Stimulated activated CD8-positive, alpha-beta memory T cell treated with anti-CD3 and anti-CD28 coated beads, Interleukin-4, amount 100 ng/mL, for 1 hour (primary cell): ENCODE measurements at regions not wholly inside any gene's neighbourhood (a gene's known extent, or its start where the extent isn't known, plus 50 kb on each side); places are given as distances from the start of the nearest gene placed in this dataset.

Source experiments
- DNase-seq, 2 donors: peaks; one replicate each; pipeline ENCODE4 v3.0.0-alpha.2; 2020; ENCODE audit warnings: low read depth in 2 of 2, low spot score in 1 of 2

- no peak for DNase-seq
Measured at GRCh38 chr1:5575396-5575940, 416.8 kb downstream of the NPHP4 start.

DNA sequence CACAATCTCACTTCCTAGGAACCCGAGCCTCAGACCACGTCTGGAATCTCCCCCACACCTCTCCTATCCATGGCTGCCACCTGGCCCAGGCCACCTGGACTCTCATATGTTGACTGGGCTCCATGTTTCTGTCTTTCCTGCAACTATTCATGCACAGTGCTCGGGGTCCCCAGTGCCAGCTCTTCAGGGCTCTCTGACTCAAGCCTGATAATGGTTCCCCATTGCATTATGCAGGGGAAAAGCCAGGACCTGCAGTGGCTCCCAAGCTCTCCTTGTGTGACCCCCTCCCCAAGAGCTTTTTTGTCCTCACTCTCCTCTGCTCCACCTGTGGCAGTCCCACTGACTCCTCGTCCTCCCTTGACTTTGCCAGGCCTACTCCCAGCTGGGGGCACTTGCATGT lies 417.6 kb downstream of the NPHP4 start:
- no peak for DNase-seq

DNA sequence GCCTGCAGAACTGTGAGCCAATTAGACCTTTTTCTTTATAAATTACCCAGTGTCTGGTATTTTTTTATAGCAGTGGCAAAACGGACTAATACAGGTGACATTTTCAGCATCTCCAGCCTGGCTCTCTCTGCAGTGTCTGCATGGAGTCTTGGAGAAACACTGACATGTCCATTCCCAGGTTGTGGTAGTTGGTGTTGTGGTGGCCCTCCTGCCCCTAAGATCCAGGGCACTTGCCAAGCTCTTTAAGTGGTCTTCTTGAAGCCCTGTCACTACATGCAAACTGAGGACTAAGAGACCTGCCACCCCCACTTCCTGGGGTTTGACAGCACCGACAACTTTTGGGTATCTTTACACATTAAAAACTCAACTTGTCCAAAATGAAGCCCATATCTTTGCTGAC lies 419.4 kb downstream of the NPHP4 start:
- no peak for DNase-seq

DNA sequence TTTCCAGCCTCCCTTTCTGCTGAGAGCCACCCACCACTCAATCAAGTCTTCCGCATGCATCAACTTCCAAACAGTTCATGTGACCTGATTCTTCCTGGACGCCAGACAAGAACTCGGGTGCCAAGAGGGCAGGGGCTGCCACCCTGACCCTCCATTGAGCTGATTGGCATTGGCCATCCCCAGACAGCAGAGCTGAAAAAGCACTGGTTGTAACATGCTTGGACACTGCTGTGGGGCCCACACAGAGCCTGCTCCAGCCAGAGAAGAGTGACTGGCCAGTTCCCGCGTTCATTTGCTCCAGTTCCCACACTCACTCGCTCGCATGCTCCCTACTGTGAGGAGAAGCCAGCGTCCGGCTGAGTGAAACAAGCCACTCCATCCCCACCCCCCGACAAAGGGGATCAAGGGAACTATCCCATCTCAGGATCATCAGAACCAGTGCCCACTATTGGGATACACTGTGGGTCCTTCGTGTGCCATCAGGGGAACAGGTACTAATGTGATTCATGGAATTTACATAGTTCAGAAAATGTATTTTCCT lies 420.3 kb downstream of the NPHP4 start:
- no peak for DNase-seq

DNA sequence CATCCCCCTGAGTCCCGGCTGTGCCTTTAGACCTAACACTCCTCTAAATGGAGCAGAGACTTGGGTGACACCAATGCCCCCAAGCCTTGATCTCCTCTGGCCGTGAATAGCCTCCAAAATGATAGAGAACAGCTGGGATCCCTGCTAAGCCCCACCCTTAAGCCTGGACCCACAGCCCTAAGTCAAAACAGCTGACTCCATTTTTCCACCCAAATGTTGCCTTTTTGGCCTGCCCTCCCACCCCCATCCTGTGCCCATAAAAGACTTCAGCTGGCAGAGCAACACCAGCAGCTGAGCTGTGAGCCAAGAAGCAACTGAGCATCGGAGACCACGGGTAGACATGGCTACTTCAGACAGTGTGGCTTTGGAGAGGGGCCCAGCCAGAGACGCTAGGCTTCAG lies 420.8 kb downstream of the NPHP4 start:
- no peak for DNase-seq

GRCh38 chr1:5570931-5571330 lies 421.3 kb downstream of the NPHP4 start:
- DNase-seq = no peak

GRCh38 chr1:5568321-5568720 lies 423.9 kb downstream of the NPHP4 start:
- no peak for DNase-seq

GRCh38 chr1:5567839-5568238 lies 424.4 kb downstream of the NPHP4 start:
- no peak for DNase-seq

DNA sequence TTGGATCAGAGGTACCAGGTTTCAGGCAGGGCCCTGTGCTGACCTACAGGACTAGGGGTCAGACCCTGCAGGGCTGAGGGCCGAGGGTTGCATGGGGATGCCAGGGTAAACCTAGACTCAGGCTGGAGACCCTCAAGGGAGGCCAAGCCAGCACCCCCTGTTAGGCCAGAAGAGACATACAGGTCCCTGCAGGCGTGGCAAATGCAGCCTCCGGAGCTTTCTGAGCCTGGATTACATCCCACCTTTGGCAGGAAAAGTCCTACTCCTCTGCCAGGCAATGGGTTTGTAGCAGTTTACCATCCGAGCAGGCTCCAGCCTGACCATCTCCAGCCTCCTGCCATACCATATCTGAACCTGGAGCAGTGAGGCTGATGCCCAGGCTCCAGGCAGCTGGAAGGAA lies 425.3 kb downstream of the NPHP4 start:
- DNase-seq = no peak

GRCh38 chr1:5565281-5566125 lies 426.7 kb downstream of the NPHP4 start:
- no peak for DNase-seq

DNA sequence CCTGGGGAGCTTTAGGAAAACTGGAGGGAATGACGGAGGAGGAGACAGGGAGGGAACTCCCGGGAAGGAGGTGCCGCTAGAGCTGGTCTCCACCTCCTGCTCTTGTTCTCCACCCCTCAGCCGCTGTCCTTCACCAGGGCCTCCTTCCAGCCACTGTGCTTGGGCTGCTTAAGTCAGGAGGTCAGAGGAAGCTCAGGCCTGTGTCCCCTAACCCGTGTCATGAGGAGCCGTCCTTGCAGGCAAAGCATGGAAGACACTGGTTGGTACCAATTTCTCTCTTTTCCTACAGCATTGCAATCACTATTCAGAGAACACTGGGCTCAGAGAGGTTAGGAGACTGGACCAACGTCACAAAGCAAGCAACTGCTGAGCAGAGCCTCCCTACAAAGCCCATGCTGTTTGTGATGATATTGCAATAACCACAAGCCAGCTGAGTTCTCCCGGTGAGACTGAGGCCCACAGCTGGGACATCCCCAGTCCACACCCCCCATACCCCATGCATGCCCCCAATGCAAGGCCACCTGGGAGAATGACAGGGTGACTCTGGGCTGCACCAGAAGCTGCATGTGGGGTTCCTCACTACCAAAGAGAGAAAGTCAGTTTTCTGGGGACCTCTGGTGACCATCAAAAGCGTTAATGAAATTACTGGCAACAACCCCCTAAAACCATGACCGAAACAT lies 427.5 kb downstream of the NPHP4 start:
- no peak for DNase-seq

DNA sequence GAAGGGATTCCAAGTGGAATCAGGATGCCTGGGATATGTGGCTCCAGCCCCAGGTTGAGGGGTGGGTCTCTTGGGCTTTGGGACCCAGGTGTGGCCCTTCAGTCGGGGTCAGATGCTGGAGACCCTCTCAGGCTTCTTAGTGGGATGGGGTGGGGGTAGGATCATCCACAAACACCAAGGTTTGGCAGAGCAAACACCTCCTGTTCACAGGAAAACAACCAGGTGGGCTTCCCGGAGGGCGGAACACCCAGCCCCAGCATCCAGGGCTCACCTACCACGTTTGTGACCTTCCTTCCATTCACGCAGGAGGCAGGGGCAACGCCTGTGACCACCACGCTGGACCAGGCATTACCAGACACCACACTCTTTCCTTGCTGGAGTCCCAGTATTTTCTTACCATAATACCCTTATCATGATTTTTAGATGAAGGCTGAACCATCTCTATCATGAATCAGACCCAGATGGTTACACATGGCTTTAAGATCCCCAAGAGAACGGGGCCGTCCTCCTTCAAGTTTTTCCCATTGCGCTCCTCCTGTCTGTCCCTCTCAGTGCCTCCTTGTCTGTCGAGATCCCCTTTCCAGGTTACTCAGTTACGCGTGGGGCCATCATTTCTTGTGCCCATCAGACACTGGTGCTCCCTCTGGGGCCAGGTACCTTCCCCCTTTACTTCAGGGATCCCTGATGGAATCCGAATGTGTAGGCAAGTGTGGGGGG lies 428.2 kb downstream of the NPHP4 start:
- no peak for DNase-seq

GRCh38 chr1:5562769-5563168 lies 429.5 kb downstream of the NPHP4 start:
- no peak for DNase-seq

DNA sequence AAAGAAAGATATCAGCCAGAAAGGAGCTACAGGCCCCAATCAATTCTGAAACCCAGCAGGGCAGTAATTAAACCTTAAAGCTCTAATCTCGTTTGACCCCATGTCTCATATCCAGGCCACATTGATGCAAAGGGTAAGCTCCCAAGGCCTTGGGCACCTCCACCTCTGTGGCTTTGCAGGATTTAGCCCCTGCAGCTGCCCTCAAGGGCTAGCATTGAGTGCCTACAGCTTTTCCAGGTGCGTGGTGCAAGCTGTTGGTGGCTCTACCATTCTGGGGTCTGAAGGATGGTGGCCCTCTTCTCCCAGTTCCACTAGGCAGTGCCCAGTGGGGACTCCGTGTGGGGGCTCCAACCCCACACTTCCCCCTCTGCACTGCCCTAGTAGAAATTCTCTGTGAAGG lies 429.9 kb downstream of the NPHP4 start:
- DNase-seq = no peak

- DNase-seq = no peak
Measured at GRCh38 chr1:5559078-5559477, 433.1 kb downstream of the NPHP4 start.

GRCh38 chr1:5555853-5556252 lies 436.4 kb downstream of the NPHP4 start:
- DNase-seq = no peak

DNA sequence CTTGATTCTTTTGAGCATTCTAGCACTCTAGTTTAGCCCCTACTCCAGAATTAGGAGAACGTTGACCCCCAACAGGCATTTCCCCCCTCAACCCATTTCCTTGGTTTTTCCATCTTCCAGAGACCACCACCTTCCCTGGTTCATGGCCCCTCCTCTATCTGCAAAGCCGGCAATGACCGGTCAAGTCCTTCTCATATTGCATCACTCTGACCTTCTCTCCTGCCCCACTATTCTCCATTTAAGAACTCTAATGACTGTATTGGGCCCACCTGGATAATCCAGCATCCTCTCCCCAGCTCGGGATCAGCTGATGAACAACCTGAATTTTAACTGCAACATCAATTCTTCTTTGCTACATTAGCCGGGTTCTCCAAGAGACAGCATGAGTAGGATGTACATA lies 437.4 kb downstream of the NPHP4 start:
- DNase-seq = no peak

- DNase-seq = no peak
Measured at GRCh38 chr1:5554111-5554510, 438.1 kb downstream of the NPHP4 start.

GRCh38 chr1:5552787-5553484 lies 439.3 kb downstream of the NPHP4 start:
- no peak for DNase-seq

DNA sequence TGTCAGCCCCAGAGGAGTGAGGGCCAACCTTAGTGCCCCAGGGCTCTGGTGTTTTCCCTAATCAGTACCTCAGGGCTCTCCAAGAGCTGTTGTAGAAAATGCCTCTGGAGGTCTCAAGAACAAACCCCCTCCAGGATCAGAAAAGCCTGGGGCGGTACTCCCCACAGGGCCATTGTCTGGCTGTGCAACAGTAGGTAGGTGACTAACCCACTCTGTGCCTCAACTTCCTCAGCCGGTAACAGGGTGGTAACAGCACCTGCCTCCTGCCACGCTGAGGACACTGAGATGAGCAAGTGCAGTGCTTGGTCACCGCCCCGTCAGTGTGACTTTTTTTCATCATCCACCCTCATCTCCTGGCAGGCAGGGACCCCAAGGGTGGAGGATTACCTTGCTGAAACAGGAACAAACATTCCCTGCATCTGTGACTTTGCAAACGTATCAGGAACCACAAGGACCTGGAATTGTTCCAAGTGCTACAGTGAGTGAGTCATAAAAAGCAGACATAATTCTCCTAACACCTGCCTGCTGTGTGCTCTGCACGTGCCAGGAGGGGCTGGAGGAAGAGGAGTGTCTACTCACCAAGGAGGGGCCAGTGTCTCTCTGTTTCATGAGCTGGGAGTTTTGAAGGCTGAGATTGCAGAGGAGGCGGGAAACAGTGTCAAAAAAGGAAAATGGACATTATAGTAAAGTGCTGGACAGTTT lies 440.8 kb downstream of the NPHP4 start:
- DNase-seq = no peak
